GM06990 (cell line): ENCODE measurements at regions not wholly inside any gene's neighbourhood (a gene's known extent, or its start where the extent isn't known, plus 50 kb on each side); places are given as distances from the start of the nearest gene placed in this dataset.

Source experiments
- DNase-seq: peaks from one replicate; pipeline ENCODE4 v3.0.0-alpha.2; 2011; ENCODE audit not compliant: insufficient read length; ENCODE audit errors: extremely low read depth
- H3K27me3 ChIP-seq: replicated peaks from 2 replicates; pipeline ENCODE4 v1.6.0; 2011; ENCODE audit warnings: low read length; ENCODE audit not compliant: control insufficient read depth, insufficient read depth
- H3K36me3 ChIP-seq: 2 replicates; pipeline ENCODE4 v1.5.1; 2011; ENCODE audit warnings: low read length; ENCODE audit not compliant: control insufficient read depth, insufficient read depth
- H3K4me3 ChIP-seq: replicated peaks from 2 replicates; pipeline ENCODE4 v1.5.1; 2011; ENCODE audit warnings: low read depth, mild to moderate bottlenecking, control low read depth, low read length
- CTCF ChIP-seq: IDR thresholded peaks from 2 replicates; pipeline ENCODE4 v1.5.1; 2011; ENCODE audit warnings: low read length, control low read depth, mild to moderate bottlenecking, inconsistent platforms; ENCODE audit not compliant: insufficient read depth, poor library complexity, severe bottlenecking

DNA sequence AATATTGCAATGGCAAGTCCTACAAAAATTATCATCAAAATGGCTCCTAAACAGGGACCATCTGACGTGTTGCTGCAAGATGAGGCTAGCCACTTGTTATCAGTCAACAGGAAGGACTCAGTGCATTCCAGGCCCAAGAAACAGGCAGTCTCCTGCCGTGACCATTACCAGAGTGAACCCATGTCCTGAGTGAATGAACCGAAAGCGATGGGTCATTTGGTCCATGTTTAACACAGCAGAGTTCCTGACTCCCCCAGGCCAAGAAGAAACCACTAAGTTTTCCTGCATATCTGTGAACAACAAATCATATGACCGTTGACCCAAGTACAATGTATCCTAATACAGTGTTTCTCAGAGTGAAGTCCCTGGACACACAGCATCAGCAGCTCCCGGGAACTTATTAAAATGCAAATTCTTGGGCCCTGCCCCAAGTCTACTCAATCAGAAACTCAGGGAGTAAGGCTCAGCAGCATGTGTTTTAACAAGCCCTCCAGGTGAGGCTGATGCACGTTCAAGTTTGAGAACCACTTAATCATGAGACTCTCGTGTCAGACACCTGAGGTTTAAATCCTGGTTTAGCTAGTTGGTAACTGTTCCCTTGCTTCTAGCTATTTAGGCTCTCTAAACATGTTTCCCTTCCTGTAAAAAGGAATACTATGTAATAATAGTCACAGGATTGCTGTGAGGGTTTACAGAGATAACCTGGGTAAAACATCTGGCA is 429.4 kb upstream of the MAF start:
- TF ChIP-seq CTCF, result no peak

DNA sequence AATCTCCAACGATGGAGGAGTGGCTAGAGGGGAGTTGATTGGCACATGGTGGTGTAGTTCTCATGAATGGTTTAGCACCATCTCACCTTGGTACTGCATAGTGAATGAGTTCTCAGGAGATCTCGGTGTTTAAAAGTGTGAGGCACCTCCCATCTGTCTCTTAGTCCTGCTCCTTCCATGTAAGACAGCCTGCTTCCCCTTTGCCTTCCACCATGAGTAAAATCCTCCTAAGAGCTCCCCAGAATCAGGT is 428.8 kb upstream of the MAF start:
- H3K4me3 ChIP-seq, result no peak overlapping the region
- no peak for DNase-seq
- no peak for TF ChIP-seq CTCF
- H3K27me3 ChIP-seq, result no peaks in the 10 kb centered on the region; the same call in 1 of the 2 replicates
- H3K36me3 ChIP-seq, result no peaks in the 10 kb centered on the region

More for the DNA sequence above, 429.4 kb upstream of the MAF start:
- Histone ChIP-seq H3K4me3 (no peak overlapping the region), H3K27me3 (no peaks in the 10 kb centered on the region; the same call in 1 of the 2 replicates), H3K36me3 (no peaks in the 10 kb centered on the region)
- DNase-seq, result no peak

DNA sequence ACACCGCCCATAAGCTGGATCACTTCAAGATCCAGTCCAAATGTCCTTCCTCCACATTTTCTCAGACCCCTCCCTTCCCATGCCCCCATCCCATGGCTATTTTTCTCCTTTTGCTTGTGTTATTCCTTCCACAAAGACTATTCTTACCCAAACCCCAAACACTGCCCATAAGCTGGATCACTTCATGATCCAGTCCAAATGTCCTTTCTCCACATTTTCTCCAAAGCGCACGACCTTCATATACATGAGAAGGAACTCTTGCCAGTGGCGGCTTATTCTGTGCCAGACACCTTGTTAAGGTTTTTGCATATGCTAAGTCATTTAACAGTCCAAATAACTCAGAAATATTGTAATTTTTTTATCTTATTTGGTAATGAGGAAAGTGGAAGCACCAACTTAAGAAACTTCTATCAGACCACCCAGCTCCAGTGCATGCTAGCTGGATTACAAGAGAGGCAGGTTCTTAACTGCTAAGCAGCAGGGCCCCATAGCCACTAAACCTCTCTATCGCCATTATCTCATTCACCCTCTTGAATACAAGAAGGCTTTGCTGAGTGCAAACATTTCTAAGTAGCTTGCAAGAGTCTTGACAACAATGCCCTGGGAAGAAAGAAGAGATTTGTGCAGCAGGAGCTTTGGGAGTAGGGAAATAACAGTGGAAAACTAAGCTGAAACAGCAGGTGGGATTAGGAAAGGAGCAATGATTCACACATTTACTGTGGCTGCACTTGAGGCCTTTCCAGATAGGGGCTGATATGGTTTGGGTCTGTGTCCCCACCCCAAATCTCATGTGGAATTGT is 428.2 kb upstream of the MAF start:
- Histone ChIP-seq H3K4me3 (no peak overlapping the region), H3K36me3 (no peaks in the 10 kb centered on the region), H3K27me3 (no peaks in the 10 kb centered on the region; the same call in 1 of the 2 replicates)
- TF ChIP-seq CTCF, result no peak
- no peak for DNase-seq

DNA sequence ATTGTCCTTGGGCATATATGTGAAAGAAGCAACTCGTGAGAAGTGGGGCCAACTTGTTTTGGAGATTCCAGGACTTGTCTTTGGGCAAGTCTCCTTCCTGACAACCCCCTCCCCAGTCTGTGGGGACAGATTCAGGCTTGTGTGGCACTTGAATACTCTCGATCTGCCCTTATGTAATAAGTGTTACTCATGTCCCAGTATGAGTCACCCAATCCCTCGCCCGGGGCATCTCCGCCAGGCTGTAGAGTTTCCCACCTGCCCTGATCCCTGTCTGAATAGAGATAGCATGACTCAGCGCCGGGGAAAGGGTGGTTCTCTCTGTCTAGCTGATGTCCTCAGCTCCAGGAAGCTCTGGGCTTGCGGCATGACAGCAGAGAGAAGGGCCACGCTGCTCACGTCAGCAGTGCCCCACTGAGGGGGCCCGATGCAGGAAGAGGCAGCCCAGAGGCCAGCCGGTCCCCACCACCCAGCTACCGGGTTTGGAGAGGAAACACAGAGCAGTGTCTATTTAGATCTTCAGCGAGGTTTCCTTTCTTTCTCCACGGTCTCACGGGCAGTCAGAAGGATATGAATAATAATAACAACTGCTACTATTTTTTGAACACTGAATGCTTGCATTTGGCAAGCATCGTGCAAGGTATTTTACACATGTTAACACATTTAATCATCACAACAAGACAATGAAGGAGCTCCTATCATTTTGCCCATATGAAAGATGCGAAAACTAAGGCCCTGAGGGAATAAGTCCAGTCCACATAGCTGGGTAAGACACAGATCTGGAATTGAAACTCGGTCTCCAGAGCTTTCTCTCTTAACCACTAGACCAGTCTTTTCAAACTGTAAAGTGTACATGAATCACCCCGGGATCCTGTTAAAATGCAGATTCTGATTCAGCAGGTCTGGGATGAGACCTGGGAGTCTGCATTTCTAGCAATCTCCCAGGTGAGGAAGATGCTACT is 426.7 kb upstream of the MAF start:
- H3K4me3 ChIP-seq, result no peak overlapping the region
- H3K27me3 ChIP-seq, result no peaks in the 10 kb centered on the region
- DNase-seq, result peak; percentile 36
- TF ChIP-seq CTCF, result no peak
- no peaks in the 10 kb centered on the region for H3K36me3 ChIP-seq

DNA sequence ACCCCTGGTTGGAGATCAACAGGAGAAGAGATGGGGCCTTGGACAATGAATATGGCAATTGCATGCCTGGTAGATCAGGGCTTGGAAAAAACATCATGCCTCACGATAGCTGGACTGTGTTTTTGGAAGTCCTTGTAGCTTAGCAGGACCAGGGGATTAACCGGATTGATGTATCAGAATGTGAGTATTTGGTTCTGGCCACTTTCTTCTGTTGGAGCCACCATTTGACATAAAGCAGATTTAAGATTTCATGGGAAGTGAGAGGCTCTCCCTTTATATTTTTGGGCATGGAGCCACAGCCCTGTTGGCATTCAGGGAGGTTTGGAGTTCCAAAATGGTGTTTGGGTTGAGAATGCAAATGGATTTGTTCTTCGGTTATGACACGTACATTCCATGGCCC is 424.7 kb upstream of the MAF start:
- no peaks in the 10 kb centered on the region for H3K27me3 ChIP-seq
- no peak for DNase-seq
- H3K4me3 ChIP-seq, result no peak overlapping the region
- TF ChIP-seq CTCF, result no peak
- H3K36me3 ChIP-seq, result no peaks in the 10 kb centered on the region
